Prostate gland (tissue), 2 donors: ENCODE measurements at regions not wholly inside any gene's neighbourhood (a gene's known extent, or its start where the extent isn't known, plus 50 kb on each side); places are given as distances from the start of the nearest gene placed in this dataset.

ENCODE experiments used
- DNase-seq: peaks from one replicate; pipeline ENCODE4 v3.0.0-alpha.2; 2019; ENCODE audit warnings: low spot score
- H3K27ac ChIP-seq, 2 donors: fragments of 200-600 bp; sonication (generic); 2 replicates each; pipeline ENCODE4 v1.5.1; 2017 to 2019
- H3K27me3 ChIP-seq: fragments of 200-600 bp; sonication (generic); replicated peaks from 2 replicates; pipeline ENCODE4 v1.5.1; 2019; ENCODE audit not compliant: insufficient read depth
- H3K36me3 ChIP-seq, 2 donors: fragments of 200-600 bp; sonication (generic); 1 replicate in 1 of 2; 2 replicates in 1 of 2; pipeline versions ENCODE4 v1.5.1 to v1.8.1; 2017 to 2019
- H3K4me1 ChIP-seq: fragments of 200-600 bp; sonication (generic); replicated peaks from 2 replicates; pipeline ENCODE4 v1.5.1; 2019
- H3K4me3 ChIP-seq, 2 donors: fragments of 200-600 bp; sonication (generic); 2 replicates each; pipeline ENCODE4 v1.5.1; 2017 to 2019
- H3K9me3 ChIP-seq: fragments of 200-600 bp; sonication (generic); 2 replicates; pipeline ENCODE4 v1.5.1; 2017
- POLR2A ChIP-seq: fragments of 450-650 bp; IDR thresholded peaks from one replicate; pipeline ENCODE4 v1.6.1; 2016; ENCODE audit warnings: antibody characterized with exemption, mild to moderate bottlenecking
- POLR2AphosphoS5 ChIP-seq: sonication (generic); formaldehyde crosslinking; IDR thresholded peaks from one replicate; pipeline ENCODE4 v1.6.1; 2017; ENCODE audit warnings: antibody characterized with exemption
- WGBS: methylation state at CpG from one replicate; pipeline ENCODE4 v1.1.5; 2018; 5-methylcytosine and 5-hydroxymethylcytosine counted together
- intact Hi-C: fragments of 100-400 bp; cut with DNase I; formaldehyde crosslinking; loops from one replicate; pipeline ENCODE4 v1.14.2; 2022
- TF ChIP-seq, protein P1 (sequence below), 4 experiments: fragments of 200-600 bp in 2 of 4; fragments of 450-650 bp in 2 of 4; sonication (generic) in 2 of 4; IDR thresholded peaks; 1 replicate in 3 of 4; 2 replicates in 1 of 4; pipeline ENCODE4 v1.5.1; 2016 to 2019; ENCODE audit warnings: antibody characterized with exemption in 4 of 4, mild to moderate bottlenecking in 2 of 4, moderate library complexity in 2 of 4

DNA sequence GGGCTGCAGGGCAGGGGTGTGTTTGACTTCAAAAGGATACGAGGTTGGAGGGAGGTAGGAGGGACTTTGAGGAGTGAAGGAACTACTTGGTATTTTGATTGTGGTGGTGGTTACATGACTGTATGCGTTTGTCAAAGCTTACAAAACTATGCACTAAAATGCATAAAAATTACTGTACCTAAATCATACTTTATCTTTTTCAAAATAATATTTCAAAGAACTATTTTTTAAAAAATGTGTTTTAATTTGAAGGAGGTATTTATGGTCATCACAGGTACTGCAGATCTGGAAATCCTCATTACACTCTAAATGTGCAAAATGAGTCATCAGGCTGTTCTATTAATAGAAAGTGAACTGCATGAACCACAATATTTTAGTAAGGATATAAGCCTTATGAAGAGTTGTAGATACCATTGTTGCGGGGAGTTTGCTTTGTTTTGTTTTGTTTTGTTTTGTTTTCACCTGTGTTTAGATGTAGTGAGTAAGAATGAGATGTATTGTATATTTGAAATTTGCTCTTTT, 116.9 kb downstream of the ARRDC3 start:
- Histone ChIP-seq H3K4me1 (no peaks in the 10 kb centered on the region), H3K36me3 (no peaks in the 10 kb centered on the region), H3K9me3 (no peaks in the 10 kb centered on the region), H3K27ac (no peak overlapping the region), H3K27me3 (no peaks in the 10 kb centered on the region), H3K4me3 (no peak overlapping the region)
- 52% methylated on average over 3 of the region's 3 CpGs for WGBS
- no peak for DNase-seq
- intact Hi-C loops = no loop called here
- TF ChIP-seq POLR2A (no peak), POLR2AphosphoS5 (no peak)
- TF ChIP-seq, protein P1, sequence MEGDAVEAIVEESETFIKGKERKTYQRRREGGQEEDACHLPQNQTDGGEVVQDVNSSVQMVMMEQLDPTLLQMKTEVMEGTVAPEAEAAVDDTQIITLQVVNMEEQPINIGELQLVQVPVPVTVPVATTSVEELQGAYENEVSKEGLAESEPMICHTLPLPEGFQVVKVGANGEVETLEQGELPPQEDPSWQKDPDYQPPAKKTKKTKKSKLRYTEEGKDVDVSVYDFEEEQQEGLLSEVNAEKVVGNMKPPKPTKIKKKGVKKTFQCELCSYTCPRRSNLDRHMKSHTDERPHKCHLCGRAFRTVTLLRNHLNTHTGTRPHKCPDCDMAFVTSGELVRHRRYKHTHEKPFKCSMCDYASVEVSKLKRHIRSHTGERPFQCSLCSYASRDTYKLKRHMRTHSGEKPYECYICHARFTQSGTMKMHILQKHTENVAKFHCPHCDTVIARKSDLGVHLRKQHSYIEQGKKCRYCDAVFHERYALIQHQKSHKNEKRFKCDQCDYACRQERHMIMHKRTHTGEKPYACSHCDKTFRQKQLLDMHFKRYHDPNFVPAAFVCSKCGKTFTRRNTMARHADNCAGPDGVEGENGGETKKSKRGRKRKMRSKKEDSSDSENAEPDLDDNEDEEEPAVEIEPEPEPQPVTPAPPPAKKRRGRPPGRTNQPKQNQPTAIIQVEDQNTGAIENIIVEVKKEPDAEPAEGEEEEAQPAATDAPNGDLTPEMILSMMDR (IDR thresholded peaks at IDR 0.05) = peak in 2 of 4 experiments; percentile 26 to 38

DNA sequence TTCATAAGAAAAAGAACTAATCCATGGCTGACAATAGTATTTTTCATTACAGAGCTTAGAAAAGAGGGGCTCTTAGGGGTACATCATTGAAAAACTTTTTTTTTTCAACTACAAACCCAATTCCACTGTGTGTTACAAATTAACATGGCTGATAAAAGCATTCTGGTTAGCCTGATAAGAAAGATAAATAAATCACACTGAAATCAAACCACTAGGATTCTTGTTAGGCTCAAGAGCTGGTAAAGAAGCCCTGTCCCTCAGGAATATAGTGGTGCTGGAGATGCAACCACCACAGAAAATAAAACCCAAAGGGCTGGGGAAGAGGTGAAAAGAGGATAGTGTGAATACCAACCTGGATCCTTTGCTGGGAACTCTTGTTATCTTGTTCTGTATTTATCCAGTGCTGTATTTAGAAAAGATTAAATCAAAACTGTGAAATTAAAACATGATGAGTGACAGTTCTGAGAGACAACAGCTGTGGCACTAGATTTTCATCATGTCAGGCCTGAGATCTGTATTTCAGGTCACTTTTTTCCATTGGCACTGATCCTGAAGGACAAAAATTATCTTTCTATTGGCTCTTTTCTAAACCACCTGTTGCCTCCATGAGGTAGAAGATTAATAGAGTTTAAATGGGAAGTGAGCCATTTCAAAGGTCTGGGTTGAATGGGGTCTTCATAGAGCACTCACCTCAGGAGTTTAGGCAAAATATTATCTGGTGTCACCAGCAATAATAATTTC, 118.6 kb downstream of the ARRDC3 start:
- H3K27me3 ChIP-seq = no peaks in the 10 kb centered on the region
- intact Hi-C loops = no loop called here
- H3K4me3 ChIP-seq = no peak overlapping the region
- TF ChIP-seq POLR2AphosphoS5 = no peak
- TF ChIP-seq, protein P1 (IDR thresholded peaks at IDR 0.05) = no peak
- H3K9me3 ChIP-seq = no peaks in the 10 kb centered on the region
- H3K4me1 ChIP-seq = no peaks in the 10 kb centered on the region
- H3K27ac ChIP-seq = no peak overlapping the region
- DNase-seq = no peak
- no peaks in the 10 kb centered on the region for H3K36me3 ChIP-seq

DNA sequence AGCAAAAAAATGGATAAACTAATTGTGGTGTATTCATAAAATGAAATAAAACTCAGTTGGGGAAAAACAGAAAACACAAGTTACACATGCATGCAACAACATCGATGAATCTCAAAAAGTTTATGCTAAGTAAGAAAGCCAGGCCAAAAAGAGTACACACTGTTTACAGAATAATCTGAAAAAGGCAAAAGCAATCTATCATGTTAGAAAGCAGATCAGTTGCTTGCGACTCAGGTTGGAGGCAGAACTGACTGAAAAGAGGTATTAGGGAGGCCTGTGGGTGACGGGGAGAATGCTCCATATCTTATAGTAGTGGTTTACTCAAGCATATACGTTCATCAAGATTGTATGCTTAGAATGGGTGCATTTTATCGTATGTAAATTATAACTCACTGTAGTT, 119.2 kb downstream of the ARRDC3 start:
- TF ChIP-seq POLR2AphosphoS5 = no peak
- TF ChIP-seq POLR2A = no peak
- TF ChIP-seq, protein P1 (IDR thresholded peaks at IDR 0.05) = no peak
- Histone ChIP-seq H3K4me1 (no peaks in the 10 kb centered on the region), H3K27ac (no peak overlapping the region), H3K9me3 (no peaks in the 10 kb centered on the region), H3K36me3 (no peaks in the 10 kb centered on the region), H3K4me3 (no peak overlapping the region), H3K27me3 (no peaks in the 10 kb centered on the region)
- DNase-seq = no peak
- 85% methylated on average over 5 of the region's 5 CpGs for WGBS
- intact Hi-C loops = no loop called here

DNA sequence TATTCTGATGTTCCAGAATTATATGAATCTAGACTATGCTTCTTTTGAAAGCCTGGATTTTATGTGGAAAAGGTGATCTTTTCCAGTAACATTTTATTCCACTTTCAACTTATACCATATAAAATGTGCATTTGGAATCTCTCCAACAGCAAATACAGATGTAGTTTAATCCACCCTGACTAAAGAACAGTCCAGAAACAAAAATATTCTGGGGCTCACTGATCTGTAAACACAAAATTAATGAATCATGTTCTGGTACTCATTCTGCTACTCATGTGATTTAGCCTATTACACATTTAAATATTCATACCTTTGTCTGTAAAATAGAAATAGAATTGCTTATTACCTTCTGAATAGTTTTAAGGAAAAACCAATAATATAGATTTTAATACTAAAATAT, 125.8 kb downstream of the ARRDC3 start:
- intact Hi-C loops = no loop called here
- Histone ChIP-seq H3K4me1 (no peaks in the 10 kb centered on the region), H3K4me3 (no peak overlapping the region), H3K27ac (no peak overlapping the region), H3K36me3 (no peaks in the 10 kb centered on the region), H3K27me3 (no peaks in the 10 kb centered on the region), H3K9me3 (no peaks in the 10 kb centered on the region)
- TF ChIP-seq, protein P1 (IDR thresholded peaks at IDR 0.05) = no peak
- TF ChIP-seq POLR2AphosphoS5 (no peak), POLR2A (no peak)
- DNase-seq = no peak

DNA sequence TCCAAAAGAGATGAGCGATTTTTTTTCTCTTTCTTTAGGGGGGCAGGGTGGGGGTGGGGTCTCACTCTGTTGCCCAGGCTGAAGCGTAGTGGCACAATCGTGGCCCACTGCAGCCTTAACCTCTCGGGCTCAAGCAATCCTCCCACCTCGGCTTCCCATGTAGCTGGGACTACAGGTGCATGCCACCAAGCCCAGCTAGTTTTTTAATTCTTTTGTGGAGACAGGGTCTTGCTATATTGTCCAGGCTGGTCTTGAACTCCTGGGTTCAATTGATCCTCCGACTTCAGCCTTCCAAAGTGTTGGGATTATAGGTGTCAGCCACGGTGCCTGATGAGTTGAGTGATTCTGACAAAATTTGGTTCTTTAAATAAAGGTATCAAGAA, 127.0 kb downstream of the ARRDC3 start:
- H3K9me3 ChIP-seq = no peaks in the 10 kb centered on the region
- no peak overlapping the region for H3K4me3 ChIP-seq
- intact Hi-C loops = no loop called here
- H3K27ac ChIP-seq = no peak overlapping the region
- no peaks in the 10 kb centered on the region for H3K36me3 ChIP-seq
- TF ChIP-seq POLR2A (no peak), POLR2AphosphoS5 (no peak)
- TF ChIP-seq, protein P1 (IDR thresholded peaks at IDR 0.05) = no peak
- H3K27me3 ChIP-seq = no peaks in the 10 kb centered on the region
- H3K4me1 ChIP-seq = no peaks in the 10 kb centered on the region
- WGBS = 92% methylated on average over 7 of the region's 7 CpGs
- no peak for DNase-seq
